Ovary (tissue), 3 donors: ENCODE measurements at regions not wholly inside any gene's neighbourhood (a gene's known extent, or its start where the extent isn't known, plus 50 kb on each side); places are given as distances from the start of the nearest gene placed in this dataset.

Experiments
- POLR2A ChIP-seq: fragments of 450-650 bp; IDR thresholded peaks from one replicate; pipeline ENCODE4 v1.6.1; 2017; ENCODE audit warnings: antibody characterized with exemption, mild to moderate bottlenecking, moderate library complexity
- TF ChIP-seq, protein P1 (sequence below), 3 donors: fragments of 450-650 bp in 2 of 3; fragments of 200-600 bp in 1 of 3; IDR thresholded peaks; one replicate each; pipeline versions ENCODE4 v1.5.1 to v1.8.0; 2016 to 2022; ENCODE audit warnings: antibody characterized with exemption in 3 of 3, mild to moderate bottlenecking in 1 of 3
- donor health status: DM: no; HTN: no; CAD: no.

DNA sequence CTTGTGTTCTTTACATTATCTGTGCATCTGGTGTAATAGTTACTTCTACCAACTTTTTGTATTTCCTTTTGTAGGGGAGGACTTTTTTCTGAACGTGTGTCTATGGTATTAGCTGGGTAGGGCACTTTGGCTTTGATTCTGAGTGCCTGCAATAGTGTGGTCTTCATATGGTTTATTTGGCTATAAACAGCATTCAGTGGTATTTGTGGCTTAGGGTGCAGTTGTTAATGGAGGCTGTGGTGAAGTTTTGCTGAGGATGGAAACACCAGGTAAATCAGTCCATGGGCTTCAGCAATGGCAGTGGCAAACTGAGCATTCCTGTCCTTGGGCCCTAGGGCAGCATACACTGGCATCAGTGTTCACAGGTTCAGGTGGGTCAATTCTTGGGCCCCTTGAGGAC lies 230.6 kb upstream of the CTNNB1 start:
- TF ChIP-seq, protein P1, sequence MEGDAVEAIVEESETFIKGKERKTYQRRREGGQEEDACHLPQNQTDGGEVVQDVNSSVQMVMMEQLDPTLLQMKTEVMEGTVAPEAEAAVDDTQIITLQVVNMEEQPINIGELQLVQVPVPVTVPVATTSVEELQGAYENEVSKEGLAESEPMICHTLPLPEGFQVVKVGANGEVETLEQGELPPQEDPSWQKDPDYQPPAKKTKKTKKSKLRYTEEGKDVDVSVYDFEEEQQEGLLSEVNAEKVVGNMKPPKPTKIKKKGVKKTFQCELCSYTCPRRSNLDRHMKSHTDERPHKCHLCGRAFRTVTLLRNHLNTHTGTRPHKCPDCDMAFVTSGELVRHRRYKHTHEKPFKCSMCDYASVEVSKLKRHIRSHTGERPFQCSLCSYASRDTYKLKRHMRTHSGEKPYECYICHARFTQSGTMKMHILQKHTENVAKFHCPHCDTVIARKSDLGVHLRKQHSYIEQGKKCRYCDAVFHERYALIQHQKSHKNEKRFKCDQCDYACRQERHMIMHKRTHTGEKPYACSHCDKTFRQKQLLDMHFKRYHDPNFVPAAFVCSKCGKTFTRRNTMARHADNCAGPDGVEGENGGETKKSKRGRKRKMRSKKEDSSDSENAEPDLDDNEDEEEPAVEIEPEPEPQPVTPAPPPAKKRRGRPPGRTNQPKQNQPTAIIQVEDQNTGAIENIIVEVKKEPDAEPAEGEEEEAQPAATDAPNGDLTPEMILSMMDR (IDR thresholded peaks at IDR 0.05): no peak
- no peak for TF ChIP-seq POLR2A
